ENCODE measurements at regions not wholly inside any gene's neighbourhood (a gene's known extent, or its start where the extent isn't known, plus 50 kb on each side); places are given as distances from the start of the nearest gene placed in this dataset.

DNA sequence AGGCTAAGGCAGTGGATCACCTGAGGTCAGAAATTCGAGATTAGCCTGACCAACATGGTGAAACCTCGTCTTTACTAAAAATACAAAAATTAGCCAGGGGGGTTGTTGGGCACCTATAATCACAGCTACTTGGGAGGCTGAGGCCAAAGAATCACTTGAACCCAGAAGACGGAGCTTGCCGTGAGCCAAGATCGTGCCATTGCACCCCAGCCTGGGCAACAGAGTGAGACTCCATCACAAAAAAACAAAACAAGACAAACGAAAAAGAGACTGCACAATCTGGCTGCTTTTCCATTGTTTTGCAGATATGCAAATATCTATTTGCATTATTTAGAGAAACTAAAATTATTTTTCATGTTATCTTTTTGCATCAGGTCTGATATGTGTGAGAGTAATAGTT lies 83.6 kb downstream of the ZNF486 start:
- H3K9me3 ChIP-seq (replicated peaks; ENCODE audit: insufficient read depth, low read length): no peaks in the 10 kb centered on the region
- TF ChIP-seq EZH2phosphoT487 (IDR thresholded peaks at IDR 0.05; ENCODE audit: low read length) (no peak), EZH2 (optimal IDR thresholded peaks at IDR 0.05; ENCODE audit: low read depth, low read length) (no peak)
- TF ChIP-seq, protein P1, sequence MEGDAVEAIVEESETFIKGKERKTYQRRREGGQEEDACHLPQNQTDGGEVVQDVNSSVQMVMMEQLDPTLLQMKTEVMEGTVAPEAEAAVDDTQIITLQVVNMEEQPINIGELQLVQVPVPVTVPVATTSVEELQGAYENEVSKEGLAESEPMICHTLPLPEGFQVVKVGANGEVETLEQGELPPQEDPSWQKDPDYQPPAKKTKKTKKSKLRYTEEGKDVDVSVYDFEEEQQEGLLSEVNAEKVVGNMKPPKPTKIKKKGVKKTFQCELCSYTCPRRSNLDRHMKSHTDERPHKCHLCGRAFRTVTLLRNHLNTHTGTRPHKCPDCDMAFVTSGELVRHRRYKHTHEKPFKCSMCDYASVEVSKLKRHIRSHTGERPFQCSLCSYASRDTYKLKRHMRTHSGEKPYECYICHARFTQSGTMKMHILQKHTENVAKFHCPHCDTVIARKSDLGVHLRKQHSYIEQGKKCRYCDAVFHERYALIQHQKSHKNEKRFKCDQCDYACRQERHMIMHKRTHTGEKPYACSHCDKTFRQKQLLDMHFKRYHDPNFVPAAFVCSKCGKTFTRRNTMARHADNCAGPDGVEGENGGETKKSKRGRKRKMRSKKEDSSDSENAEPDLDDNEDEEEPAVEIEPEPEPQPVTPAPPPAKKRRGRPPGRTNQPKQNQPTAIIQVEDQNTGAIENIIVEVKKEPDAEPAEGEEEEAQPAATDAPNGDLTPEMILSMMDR (IDR thresholded peaks at IDR 0.05; ENCODE audit: low read length): no peak
- no peak for DNase-seq

DNA sequence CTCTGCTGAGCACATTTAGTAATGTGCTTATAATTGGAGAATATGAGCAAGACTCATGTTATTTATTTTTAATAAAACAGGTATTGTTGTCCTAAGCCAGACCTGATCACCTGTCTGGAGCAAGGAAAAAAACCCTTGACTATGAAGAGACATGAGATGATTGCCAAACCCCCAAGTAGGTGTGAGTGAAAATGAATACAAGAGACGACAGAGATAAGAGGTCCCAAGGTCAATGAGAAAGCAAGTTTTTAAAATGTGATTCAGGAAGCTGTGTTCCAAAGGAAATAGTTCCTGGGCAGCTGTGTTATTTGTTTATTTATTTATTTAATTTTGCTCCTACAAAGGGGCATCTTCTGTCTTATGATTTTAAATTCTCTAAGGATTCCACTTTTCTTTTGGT lies 83.1 kb downstream of the ZNF486 start:
- Histone ChIP-seq H3K36me3 (replicated peaks; ENCODE audit: insufficient read depth, low read length) (no peaks in the 10 kb centered on the region), H3K27ac (ENCODE audit: low read length) (no peak overlapping the region), H3K9me2 (replicated peaks; ENCODE audit: insufficient read depth, low read length) (no peaks in the 10 kb centered on the region), H3K79me2 (ENCODE audit: low read length) (no peaks in the 10 kb centered on the region), H3K4me2 (ENCODE audit: low read depth, low read length) (no peak overlapping the region), H2AFZ (ENCODE audit: low read length) (no peak overlapping the region), H3K4me3 (ENCODE audit: low read length) (no peak overlapping the region), H4K20me1 (ENCODE audit: insufficient read depth, low read length) (no peaks in the 10 kb centered on the region), H3F3A (ENCODE audit: insufficient read depth, low read length) (no peaks in the 10 kb centered on the region), H3K27me3 (replicated peaks; ENCODE audit: insufficient read depth, low read length) (no peaks in the 10 kb centered on the region), H3K9me3 (replicated peaks; ENCODE audit: insufficient read depth, low read length) (no peaks in the 10 kb centered on the region), H3K4me1 (ENCODE audit: low read length) (no peaks in the 10 kb centered on the region), H3K9ac (ENCODE audit: low read length) (no peak overlapping the region)
- no peak for DNase-seq
- TF ChIP-seq EZH2phosphoT487 (IDR thresholded peaks at IDR 0.05; ENCODE audit: low read length): no peak
- TF ChIP-seq, protein P1 (IDR thresholded peaks at IDR 0.05; ENCODE audit: low read length): no peak
- TF ChIP-seq EZH2 (optimal IDR thresholded peaks at IDR 0.05; ENCODE audit: low read depth, low read length): no peak

More for the DNA sequence above, 83.6 kb downstream of the ZNF486 start:
- no peak overlapping the region for H3K4me3 ChIP-seq (ENCODE audit: low read length)
- no peaks in the 10 kb centered on the region for H3K9me2 ChIP-seq (replicated peaks; ENCODE audit: insufficient read depth, low read length)
- H4K20me1 ChIP-seq (ENCODE audit: insufficient read depth, low read length): no peaks in the 10 kb centered on the region
- H3K27me3 ChIP-seq (replicated peaks; ENCODE audit: insufficient read depth, low read length): no peaks in the 10 kb centered on the region
- H3K4me1 ChIP-seq (ENCODE audit: low read length): no peaks in the 10 kb centered on the region
- H3K36me3 ChIP-seq (replicated peaks; ENCODE audit: insufficient read depth, low read length): no peaks in the 10 kb centered on the region
- no peak overlapping the region for H3K4me2 ChIP-seq (ENCODE audit: low read depth, low read length)
- H3K9ac ChIP-seq (ENCODE audit: low read length): no peak overlapping the region
- H3K27ac ChIP-seq (ENCODE audit: low read length): no peak overlapping the region
- H2AFZ ChIP-seq (ENCODE audit: low read length): no peak overlapping the region
- H3F3A ChIP-seq (ENCODE audit: insufficient read depth, low read length): no peaks in the 10 kb centered on the region
- no peaks in the 10 kb centered on the region for H3K79me2 ChIP-seq (ENCODE audit: low read length)

Measured in MM.1S (cell line).